Neural cell (in vitro differentiated cells): ENCODE measurements at regions not wholly inside any gene's neighbourhood (a gene's known extent, or its start where the extent isn't known, plus 50 kb on each side); places are given as distances from the start of the nearest gene placed in this dataset.

Source experiments
- CTCF ChIP-seq: fragments of 450-650 bp; IDR thresholded peaks from 2 replicates; pipeline ENCODE4 v1.5.1; 2014; ENCODE audit warnings: antibody characterized with exemption, mild to moderate bottlenecking, moderate library complexity; ENCODE audit not compliant: poor library complexity, severe bottlenecking
- EP300 ChIP-seq: fragments of 450-650 bp; conservative IDR thresholded peaks from 2 replicates; pipeline ENCODE4 v1.6.1; 2014; ENCODE audit warnings: antibody characterized with exemption, mild to moderate bottlenecking, moderate library complexity; ENCODE audit not compliant: poor library complexity, severe bottlenecking
- EZH2 ChIP-seq: fragments of 200-600, 300-800 bp; shearing (Covaris generic), sonication (generic); IDR thresholded peaks from 2 replicates; pipeline ENCODE4 v1.6.1; 2014; ENCODE audit warnings: antibody characterized with exemption, low read length, borderline replicate concordance, mild to moderate bottlenecking; ENCODE audit not compliant: insufficient read depth, poor library complexity, severe bottlenecking
- POLR2AphosphoS5 ChIP-seq: IDR thresholded peaks from 2 replicates; pipeline ENCODE4 v1.6.1; 2012
- RAD21 ChIP-seq: fragments of 450-650 bp; conservative IDR thresholded peaks from 2 replicates; pipeline ENCODE4 v1.6.1; 2014; ENCODE audit warnings: antibody characterized with exemption, mild to moderate bottlenecking, moderate library complexity
- REST ChIP-seq: IDR thresholded peaks from 2 replicates; pipeline ENCODE4 v1.6.1; 2012; ENCODE audit warnings: borderline replicate concordance

DNA sequence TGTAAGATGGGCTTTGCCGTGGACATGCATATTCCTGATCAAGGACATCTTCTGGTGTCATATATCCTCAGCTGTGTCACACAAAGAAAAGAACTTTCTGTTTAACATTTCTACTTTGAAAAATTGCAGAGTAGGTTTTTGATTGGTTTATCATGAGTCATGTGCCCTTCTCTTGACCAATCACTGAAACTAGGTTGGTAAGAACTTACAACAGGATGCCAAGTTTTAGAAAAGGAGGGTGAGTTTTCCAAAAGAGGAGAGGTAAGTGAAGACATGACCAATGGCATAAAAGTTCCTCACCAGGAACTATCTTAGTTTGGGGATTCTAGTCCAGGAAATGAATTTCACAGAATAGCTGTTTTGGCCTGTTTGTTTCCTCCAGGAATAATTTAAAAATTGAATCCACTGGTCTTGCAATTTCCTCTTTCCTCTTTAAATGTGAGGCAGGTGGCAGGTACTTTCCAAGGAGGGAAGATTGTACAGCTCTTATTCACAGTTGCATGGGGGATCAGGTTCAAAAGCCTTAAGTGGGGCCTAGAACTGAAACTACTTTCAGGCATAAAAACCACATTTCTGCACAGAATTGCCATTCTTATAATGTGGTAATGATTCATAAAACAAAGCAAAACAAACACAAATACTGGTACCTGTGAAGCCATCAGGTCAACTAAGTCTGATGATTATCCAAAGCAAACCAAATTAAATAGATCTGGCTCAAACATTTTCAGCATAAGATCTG, 1114.5 kb upstream of the LCORL start:
- TF ChIP-seq EZH2 (no peak), CTCF (no peak), EP300 (no peak), REST (no peak), RAD21 (no peak), POLR2AphosphoS5 (no peak)
